Umbilical cord (tissue), 1 donor: ENCODE measurements at regions not wholly inside any gene's neighbourhood (a gene's known extent, or its start where the extent isn't known, plus 50 kb on each side); places are given as distances from the start of the nearest gene placed in this dataset.
"Not testable (repeated sequence)": the region's sequence is repeated elsewhere in the genome, so short reads cannot be mapped to it uniquely, and the experiment has no call there.

ENCODE experiments used
- DNase-seq: peaks from one replicate; pipeline ENCODE4 v3.0.0-alpha.2; 2015; ENCODE audit warnings: low spot score

DNA sequence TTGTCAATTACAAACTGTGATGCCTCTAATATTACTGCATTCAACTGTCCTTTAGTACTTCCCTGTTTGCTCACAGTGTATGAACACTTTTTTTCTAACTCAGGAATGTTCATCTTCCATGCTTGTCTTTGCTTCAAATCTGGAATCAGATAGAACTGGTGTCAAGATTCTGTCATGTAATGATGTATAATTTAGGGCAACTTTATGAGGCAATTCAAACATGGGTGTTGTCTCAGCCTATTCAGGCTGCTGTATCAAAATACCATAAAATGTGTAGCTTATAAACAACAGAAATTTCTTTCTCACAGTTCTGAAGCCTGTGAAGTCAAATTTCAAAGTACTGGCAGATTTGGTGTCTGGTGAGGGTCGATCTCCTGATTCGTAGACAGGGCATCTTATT is 1012.9 kb downstream of the RAB28 start:
- no peak for DNase-seq

DNA sequence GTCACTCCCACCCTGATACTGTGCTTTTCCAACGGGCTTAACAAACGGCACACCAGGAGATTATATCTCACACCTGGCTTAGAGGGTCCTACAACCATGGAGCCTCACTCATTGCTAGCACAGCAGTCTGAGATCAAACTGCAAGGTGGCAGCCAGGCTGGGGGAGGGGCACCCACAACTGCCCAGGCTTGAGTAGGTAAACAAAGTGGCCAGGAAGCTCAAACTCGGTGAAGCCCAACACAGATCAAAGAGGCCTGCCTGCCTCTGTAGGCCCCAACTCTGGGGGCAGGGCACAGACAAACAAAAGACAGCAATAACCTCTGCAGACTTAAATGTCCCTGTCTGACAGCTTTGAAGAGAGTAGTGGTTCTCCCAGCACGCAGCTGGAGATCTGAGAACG is 1022.6 kb downstream of the RAB28 start:
- DNase-seq, result not testable (repeated sequence)

DNA sequence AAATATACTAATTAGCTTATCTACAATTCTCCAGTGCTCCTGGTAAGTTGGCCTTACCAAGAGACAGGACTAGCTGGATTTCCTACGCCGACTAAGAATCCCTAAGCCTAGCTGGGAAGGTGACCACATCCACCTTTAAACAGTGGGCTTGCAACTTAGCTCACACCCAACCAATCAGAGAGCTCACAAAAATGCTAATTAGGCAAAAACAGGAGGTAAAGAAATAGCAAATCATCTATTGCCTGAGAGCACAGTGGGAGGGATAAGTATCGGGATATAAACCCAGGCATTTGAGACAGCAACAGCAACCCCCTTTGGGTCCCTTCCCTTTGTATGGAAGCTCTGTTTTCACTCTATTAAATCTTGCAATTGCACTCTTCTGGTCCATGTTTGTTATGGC is 1025.0 kb downstream of the RAB28 start:
- no peak for DNase-seq

DNA sequence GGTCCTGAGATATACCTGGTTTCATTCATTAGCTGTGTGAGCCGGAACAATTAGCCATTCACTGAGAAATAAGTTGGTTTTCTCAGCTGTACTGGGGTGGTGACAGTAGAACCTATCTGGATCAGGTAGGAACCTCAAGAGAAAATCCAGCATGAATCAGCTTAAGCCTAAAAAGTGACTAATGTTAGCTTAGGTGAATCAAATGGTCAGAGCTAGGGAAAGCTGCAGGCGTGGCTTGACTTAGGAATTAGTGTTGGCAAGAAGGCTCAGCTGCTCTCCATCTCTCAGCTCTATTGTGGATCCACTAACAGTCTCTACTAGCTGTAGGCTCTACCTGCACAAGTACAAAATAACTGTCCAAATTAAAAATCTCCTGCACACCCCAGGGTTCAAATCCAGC is 1025.5 kb downstream of the RAB28 start:
- no peak for DNase-seq

DNA sequence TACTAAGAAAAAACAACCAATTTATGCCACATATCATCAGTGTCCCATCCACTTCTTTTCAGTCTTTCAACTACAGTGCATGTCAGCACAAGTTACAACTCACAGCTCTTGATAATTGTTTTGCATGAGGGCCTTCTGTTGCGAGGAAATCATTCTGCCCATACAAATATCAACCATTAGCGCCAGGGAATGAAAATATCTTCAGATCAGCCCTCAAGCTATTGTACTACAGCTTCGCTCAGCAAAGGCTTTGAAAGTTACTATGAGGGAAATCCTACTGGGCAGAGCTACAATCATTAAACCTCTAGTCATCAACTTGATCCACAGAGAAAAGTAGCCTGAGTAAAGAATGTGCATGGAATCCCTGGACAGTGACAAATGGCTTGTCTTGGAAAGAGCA is 1023.6 kb upstream of the HS3ST1 start:
- peak; percentile 61 for DNase-seq

DNA sequence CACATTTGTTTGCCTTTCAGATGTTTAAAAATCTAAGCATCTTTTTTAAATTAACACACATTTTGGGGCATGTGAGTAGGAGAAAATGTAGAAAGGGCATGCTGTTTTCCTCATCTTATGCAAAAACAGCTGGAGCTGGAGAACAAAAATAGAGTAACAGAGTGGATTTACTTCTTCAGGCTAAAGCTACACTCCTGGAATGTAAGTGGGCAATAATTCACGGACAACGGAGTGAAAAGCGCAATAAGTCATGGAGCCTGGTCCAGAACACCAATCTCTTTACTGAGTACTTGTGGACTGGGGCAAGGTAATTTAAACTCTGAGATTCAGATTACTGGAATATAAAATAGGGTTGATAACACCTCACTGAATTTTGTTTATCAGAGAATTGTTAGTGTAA is 1018.8 kb upstream of the HS3ST1 start:
- peak; percentile 48 for DNase-seq

- DNase-seq, result peak; percentile 69
Observed at GRCh38 chr4:12446657-12447185, 1018.0 kb upstream of the HS3ST1 start.

GRCh38 chr4:12446256-12446655 is 1017.6 kb upstream of the HS3ST1 start:
- DNase-seq, result peak; percentile 52

GRCh38 chr4:12445711-12446235 is 1017.1 kb upstream of the HS3ST1 start:
- peak; percentile 22 for DNase-seq

- no peak for DNase-seq
Observed at GRCh38 chr4:12439633-12440305, 1011.1 kb upstream of the HS3ST1 start.

DNA sequence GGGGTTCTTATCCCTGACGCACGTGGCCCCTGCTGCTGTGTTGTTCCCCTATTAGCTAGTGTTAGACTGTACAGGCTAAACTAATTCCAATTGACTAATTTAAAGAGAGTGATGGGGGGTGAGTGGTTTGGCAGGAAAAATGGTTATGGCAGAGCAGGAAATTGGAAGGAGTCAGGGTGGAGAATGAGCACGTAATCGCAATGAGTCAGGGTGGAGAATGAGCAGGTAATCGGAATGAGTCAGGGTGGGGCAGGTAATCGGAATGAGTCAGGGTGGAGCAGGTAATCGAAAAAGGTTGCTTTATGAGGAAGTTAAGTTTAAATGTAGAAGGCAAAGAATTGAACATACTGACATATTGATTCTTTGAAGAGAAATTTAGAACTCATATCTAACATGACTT is 1002.6 kb upstream of the HS3ST1 start:
- not testable (repeated sequence) for DNase-seq

DNA sequence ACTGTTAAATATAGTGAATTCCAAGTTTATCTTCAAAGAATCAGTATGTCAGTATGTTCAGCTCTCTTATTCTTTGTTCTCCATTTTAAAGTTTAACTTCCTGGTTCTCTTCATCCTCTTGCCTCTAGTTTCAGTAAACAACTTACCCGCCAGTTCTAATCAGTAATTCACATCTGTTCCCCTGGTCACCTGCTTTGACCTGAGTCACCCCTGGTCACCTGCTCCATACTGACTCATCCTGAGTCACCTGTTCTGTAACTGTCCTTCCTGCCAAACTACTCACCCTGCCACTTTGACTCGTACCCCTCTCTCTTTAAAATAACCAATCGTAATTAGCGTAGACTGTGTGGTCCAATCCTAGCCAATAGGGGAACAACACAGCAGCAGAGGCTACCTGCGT is 992.7 kb upstream of the HS3ST1 start:
- DNase-seq, result no peak

GRCh38 chr4:12416755-12417154 is 988.1 kb upstream of the HS3ST1 start:
- DNase-seq, result no peak

- no peak for DNase-seq
Observed at GRCh38 chr4:12414181-12414812, 985.6 kb upstream of the HS3ST1 start.

GRCh38 chr4:12411072-12411471 is 982.4 kb upstream of the HS3ST1 start:
- no peak for DNase-seq

DNA sequence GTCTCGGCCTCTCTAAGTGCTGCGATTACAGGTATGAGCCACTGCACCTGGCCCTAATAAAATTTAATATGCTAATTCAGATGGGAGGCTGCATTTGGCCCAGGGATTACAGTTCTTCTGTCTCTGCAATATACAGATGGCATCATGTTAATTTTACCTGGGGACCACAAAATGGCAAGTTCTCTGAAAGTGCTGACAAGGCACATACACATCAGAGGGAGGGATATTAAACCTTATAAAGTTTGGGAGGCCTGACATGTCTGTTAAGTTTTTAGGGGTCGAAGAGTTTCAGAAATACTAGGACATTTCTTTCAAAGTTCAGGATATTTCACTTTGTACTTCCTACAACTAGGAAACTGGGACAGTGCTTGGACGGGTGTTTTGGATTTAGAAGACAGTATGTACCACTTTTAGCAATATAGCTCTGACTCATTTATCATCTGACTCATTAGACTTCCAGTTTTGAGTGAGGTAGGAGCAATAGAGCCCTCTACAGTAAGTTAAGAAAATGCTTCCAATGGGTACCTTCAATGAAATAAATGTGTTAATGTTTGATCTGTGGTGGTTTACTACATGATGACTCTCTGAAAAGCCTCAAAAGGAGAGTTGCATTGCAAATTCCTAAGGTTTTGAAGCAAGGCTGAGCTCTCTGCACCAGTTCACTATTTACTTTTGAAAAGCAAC is 981.0 kb upstream of the HS3ST1 start:
- peak; percentile 66 for DNase-seq

GRCh38 chr4:12408364-12408763 is 979.7 kb upstream of the HS3ST1 start:
- no peak for DNase-seq

GRCh38 chr4:12403175-12403574 is 974.5 kb upstream of the HS3ST1 start:
- DNase-seq, result no peak

DNA sequence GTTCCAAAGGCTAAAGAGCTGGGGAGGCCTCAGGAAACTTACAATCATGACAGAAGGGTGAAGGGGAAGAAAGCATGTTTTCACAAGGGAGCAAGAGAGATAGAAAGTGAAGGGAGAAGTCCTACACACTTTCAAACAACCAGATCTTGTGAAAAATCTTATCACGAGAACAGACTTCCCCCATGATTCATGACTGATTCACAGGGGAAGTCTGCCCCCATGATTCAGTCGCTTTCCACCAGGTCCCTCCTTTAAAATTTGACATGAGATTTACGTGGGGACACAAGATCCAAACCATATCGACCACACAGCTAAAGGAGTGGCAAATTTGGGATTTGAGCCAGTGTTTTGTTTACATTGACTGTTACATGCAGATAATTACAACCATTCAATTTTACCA is 971.1 kb upstream of the HS3ST1 start:
- DNase-seq, result no peak

GRCh38 chr4:12393631-12394262 is 965.1 kb upstream of the HS3ST1 start:
- no peak for DNase-seq

GRCh38 chr4:12389604-12390003 is 960.9 kb upstream of the HS3ST1 start:
- no peak for DNase-seq

DNA sequence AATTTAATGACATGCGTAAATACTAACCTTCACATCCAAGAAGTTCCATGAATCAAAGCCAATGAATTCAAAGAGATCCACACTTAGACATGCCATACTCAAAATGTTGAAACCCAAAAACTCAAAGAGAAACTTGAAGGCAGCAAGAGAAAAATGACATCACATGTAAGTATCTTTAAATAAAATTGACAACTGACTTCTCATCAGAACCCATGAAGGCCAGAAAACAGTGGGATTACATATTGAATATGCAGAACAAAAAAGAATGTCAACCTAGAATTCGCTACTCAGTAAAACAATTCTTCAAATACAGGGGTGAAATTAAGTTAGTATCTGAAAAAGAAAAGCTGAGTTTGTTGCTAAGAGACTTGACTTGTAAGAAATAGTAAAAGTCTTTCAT is 953.9 kb upstream of the HS3ST1 start:
- no peak for DNase-seq
